ENCODE measurements at regions not wholly inside any gene's neighbourhood (a gene's known extent, or its start where the extent isn't known, plus 50 kb on each side); places are given as distances from the start of the nearest gene placed in this dataset.

DNA sequence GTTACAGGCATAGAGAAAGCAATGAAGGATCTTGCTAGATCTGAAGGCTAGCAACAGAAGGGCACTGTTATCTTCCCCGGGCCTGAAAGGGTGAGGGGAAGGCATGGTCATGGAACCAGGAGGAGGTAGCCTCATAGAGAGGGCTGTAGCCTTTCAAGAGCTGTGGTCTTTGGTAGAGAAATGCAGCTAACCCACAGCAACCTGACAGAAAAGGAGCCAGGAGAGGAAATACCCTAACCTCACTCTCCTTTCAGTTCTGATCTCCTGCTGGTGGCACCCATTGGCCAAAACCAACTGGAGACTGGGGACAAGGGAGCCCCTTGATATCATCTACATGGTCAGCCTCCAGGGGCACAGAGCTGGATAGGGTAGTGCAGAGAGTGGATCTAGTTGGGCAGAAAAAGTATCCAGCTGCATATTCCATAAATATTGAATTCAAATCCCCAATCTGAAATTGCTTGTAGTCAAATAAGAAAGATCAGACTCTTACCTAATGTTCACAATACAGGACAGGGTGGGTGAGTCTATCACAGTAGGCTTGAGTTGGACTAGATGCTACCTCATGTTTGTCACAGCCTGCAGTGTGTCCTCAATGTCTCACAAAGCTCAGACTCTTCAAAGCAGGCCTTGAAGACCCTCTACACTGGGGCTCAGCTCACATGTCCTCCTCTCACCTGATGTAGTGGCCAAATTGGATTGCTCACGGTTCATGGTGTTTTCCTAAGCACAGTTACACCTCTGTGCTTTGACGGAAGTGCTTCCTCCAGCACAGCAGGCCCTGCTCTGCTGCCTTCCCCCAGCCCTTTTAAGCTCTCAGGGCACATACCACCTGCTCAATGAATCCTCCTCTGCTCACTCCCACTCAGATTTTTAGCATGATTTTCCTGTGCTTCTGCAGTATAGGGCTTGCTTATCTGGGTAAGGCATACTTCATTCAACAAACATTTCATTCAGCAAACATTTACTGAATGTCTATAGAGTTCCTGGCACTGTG lies 74.1 kb upstream of the JUN start:
- TF ChIP-seq, protein P1, sequence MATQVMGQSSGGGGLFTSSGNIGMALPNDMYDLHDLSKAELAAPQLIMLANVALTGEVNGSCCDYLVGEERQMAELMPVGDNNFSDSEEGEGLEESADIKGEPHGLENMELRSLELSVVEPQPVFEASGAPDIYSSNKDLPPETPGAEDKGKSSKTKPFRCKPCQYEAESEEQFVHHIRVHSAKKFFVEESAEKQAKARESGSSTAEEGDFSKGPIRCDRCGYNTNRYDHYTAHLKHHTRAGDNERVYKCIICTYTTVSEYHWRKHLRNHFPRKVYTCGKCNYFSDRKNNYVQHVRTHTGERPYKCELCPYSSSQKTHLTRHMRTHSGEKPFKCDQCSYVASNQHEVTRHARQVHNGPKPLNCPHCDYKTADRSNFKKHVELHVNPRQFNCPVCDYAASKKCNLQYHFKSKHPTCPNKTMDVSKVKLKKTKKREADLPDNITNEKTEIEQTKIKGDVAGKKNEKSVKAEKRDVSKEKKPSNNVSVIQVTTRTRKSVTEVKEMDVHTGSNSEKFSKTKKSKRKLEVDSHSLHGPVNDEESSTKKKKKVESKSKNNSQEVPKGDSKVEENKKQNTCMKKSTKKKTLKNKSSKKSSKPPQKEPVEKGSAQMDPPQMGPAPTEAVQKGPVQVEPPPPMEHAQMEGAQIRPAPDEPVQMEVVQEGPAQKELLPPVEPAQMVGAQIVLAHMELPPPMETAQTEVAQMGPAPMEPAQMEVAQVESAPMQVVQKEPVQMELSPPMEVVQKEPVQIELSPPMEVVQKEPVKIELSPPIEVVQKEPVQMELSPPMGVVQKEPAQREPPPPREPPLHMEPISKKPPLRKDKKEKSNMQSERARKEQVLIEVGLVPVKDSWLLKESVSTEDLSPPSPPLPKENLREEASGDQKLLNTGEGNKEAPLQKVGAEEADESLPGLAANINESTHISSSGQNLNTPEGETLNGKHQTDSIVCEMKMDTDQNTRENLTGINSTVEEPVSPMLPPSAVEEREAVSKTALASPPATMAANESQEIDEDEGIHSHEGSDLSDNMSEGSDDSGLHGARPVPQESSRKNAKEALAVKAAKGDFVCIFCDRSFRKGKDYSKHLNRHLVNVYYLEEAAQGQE (IDR thresholded peaks at IDR 0.05; ENCODE audit: insufficient read depth in 1 of 2, low read depth in 2 of 2, low read length in 2 of 2) = no peak
- TF ChIP-seq POLR2AphosphoS5 (IDR thresholded peaks at IDR 0.05; ENCODE audit: low read depth, low read length) (no peak), SIN3A (IDR thresholded peaks at IDR 0.05; ENCODE audit: borderline replicate concordance, insufficient read depth, low read length) (no peak), TAF1 (IDR thresholded peaks at IDR 0.05; ENCODE audit: borderline replicate concordance, insufficient read depth, low read length) (no peak), FOXP2 (optimal IDR thresholded peaks at IDR 0.05; ENCODE audit: borderline replicate concordance, extremely low read depth, extremely low read length, insufficient read depth) (no peak)

Measured in PFSK-1 (cell line).